Stimulated activated CD4-positive, alpha-beta T cell treated with anti-CD3 and anti-CD28 coated beads, Interleukin-12 subunit alpha, Interleukin-12 subunit beta, amount 100 ng/mL, for 24 hours (primary cell): ENCODE measurements at regions not wholly inside any gene's neighbourhood (a gene's known extent, or its start where the extent isn't known, plus 50 kb on each side); places are given as distances from the start of the nearest gene placed in this dataset.
"Not testable (repeated sequence)": the region's sequence is repeated elsewhere in the genome, so short reads cannot be mapped to it uniquely, and the experiment has no call there.

ENCODE experiments used
- DNase-seq, 2 experiments: peaks; one replicate each; pipeline ENCODE4 v3.0.0-alpha.2; 2020; ENCODE audit warnings: low read depth in 2 of 2

DNA sequence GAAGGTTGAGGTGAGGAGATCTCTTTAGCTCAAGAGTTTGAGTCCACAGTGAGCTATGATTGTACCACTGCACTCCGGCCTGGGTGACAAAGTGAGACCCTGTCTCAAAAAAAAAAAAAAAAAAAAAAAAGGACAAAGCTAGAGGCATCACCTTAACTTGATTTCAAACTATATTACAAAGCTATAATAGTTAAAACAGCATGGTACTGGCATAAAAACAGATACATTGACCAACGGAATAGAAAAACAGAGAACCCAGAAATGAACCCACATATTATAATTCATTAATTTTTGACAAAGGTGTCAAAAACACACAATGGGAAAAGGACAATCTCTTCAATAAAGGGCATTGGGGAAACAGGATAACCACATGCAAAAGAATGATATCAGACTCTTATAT lies 50.8 kb upstream of the MBOAT1 start:
- DNase-seq = no peak

DNA sequence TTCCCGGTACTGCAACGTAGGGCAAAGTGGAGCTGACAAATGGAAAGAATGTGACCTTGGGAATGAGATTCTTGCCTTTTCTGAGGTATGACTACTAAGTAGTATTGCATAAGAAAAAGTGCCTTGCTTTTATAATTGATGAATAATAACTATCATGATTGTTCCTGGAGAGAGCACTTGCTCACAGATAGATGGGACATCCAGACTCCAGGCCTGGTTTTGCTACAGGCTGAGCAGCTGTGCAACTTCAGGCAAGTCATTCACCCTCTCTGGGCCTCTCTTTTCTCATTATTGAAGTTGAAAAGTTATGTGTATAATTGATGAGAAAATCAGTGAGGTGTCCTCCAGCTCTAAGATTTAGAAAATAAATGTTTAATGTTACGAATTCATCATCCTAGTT lies 53.6 kb upstream of the MBOAT1 start:
- no peak for DNase-seq

DNA sequence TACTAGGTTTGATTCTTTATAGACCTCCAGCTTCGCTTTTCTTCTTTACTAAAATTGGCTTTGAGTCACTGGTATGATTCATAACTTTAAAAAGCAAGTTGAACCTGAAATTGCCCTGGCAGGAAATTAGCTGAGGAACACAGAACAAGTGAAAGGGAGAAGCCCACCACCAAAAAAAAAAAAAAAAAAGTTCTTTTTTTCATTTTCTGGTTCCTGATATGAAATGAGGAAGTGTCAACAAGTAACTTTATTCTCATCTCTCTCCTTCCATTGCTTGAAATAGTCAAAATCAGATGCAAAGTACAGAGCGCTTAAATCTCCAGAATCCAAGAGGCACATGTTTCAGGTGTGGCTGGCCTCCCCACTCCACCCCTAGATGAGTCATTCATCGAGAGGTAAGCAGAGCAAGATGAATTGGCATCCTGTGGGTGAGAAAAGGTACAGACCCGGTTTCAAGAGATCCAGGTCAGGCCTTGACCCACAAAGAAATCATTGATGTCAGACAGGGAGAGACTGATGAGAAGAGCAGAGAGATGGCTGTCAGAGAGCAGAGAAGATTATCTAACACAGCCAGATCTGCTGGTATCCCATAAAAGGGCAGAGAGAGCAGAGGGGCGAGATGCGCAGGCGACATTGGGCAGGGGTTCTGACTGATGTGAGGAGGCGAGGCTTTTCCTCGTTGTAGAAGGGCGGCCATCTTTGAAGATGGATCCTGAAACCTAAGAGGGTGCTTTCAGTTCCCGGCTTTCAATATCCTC lies 54.8 kb upstream of the MBOAT1 start:
- DNase-seq = no peak

DNA sequence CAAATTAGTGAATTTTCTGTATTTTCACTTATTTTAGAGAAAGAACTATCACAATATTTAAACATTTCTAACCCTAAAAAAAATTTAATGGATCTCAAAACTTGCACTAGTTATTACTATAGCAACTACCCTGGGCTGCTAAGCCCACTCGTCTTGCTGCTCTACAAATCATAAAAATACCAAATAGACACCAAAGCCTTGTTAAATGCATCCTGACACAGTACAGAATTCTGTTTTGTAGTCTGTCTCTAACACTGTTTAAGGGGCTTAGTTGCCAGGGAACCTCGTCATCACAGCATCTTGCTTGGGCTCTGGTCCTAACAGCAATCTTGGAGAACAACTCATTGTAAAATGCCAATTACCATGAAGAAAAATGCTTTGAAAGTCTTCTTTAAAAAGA lies 56.9 kb upstream of the MBOAT1 start:
- DNase-seq = no peak

DNA sequence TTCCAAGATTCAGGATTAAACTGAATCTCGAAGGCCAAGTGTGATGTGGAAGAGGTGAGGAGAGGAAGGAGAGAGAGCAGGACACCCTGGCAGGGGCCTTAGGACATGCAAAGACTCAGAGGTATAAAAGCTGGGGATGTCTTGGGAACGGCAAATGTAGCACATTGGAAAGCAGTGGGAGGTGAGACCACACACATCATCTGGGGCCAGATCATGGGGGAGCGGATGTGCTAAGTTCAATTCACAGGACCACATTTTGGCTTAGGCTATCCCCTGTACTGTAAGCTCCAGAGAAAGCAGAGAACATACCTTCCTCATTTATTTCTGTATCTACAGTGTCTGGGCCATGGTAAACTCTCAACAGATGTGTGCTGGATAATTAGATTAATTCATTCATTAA lies 59.5 kb upstream of the MBOAT1 start:
- no peak for DNase-seq

DNA sequence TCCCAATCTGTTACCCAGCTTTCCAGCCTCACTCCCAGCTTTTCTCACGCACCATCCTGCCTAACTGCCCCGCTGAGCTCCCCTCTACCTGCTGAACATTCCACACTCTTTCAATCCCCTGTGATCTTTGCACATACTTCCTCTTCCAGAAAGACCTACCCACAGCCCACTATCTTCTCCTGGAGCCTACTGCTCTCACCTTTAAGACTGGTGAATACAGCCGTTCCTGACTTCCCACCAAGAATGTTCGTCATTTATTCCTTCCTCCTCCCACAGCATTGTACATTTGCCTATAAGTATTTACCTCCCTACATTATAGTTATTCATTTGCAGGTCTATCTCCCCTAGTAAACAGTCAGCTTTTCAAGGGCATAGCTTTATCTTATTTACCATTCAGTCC lies 61.9 kb upstream of the MBOAT1 start:
- DNase-seq = no peak

DNA sequence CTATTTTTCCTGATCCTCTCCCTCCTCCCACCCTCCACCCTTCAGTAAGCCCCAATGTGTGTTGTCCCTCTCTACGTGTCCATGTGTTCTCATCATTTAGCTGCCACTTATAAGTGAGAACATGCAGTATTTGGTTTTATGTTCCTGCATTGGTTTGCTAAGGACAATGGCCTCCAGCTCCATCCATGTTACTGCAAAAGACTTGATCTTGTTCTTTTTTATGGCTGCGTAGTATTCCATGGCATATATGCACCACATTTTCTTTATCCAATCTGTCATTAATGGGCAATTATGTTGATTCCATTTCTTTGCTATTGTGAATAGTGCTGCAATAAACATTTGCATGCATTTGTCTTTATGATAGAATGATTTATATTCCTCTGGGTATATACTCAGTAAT lies 63.6 kb upstream of the MBOAT1 start:
- DNase-seq = not testable (repeated sequence)

DNA sequence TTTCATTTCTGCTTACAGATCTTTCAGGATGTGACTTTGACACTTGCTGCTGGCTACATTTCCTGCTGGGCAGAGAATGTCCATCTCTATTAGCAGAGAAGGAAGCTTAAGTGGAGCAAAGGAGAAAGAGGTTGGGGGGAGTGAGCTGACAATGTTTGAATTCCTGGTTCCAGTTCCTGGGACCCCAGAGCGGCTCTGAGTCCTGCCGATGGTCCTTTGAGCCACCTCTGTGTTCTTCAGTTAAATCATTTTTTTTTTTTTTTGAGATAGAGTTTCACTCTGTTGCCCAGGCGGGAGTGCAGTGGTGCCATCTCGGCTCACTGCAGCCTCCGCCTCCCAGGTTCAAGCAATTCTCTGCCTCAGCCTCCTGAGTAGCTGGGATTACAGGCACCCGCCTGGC lies 65.5 kb upstream of the MBOAT1 start:
- DNase-seq = not testable (repeated sequence)

DNA sequence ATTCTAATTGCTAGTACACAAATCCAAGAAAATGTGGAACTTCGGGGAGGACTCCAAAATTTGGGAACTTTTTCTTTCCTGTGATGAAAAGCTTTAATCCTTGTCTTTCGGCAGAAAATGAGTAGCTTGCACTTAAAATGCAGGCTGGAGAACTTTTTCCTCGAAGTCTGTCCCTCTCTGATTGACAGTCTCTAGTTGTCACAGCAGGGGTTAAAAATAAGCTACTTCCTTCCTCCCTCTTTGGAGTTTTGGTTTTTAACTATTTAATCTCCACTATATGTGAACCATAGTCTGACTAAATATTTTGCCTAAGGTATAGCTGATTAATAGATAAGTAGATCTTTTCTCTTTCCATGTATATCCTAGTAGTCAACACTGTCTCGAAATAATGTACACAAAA lies 66.8 kb upstream of the MBOAT1 start:
- no peak for DNase-seq

DNA sequence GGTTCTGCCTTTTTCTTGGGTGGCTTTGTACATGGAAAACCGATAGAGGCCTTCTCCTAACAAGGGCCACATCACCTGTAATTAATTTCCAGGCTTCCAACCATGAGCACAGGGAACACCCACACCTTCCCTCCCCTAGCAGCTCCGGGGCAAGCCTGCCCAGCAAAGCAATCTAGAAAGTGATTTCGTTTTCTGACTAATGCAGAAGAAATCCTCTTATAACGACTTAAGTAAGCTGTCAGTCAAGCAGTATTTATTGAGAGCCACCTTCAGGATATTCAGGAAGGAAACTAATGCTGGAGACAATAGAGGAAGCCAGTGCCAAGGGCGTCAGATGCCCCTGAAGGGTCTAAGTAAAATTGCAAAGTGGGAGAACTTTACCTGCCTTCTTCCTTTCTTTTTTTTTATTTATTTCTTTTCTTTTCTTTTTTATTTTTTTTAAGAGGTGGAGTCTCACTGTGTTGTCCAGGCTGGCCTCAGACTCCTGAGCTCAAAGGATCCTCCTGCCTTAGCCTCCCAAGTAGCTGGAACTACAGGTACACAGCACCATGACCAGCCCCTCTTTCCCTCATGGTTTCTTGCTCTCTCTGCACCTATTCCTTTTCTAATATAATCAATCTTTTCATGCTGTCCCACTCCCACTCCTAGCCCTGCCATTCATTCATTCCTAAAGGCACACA lies 67.5 kb upstream of the MBOAT1 start:
- no peak for DNase-seq

DNA sequence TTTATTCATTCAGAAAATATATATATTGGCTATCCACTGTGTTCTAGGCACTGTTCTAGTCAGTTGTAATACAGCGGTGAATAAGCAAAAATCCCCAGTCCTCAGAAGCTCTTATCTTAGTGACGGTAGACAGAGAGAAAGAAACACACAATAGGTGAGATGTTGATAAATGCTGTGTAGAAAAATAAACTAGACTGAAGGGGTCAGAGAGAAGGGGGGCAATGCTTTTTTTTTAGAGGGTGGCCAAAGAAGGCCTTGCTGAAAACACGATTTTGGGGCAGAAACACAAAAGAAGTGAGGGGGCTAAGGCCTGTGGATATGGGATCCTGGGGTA lies 68.0 kb upstream of the MBOAT1 start:
- no peak for DNase-seq

DNA sequence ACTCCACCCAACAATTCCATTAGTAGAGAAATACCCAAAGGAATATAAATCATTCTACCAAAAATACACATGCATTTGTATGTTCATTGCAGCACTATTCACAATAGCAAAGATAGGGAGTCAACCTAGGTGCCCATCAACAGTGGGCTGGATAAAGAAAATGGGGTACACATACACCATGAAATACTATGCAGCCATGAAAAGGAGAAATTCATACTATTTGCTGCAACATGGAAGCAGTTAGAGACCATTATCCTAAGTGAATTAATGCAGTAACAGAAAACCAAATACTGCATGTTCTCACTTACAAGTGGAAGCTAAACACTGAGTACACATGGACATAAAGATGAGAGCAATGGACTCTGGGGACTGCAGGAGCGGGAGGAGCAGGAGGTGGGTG lies 72.4 kb upstream of the MBOAT1 start:
- DNase-seq = no peak

DNA sequence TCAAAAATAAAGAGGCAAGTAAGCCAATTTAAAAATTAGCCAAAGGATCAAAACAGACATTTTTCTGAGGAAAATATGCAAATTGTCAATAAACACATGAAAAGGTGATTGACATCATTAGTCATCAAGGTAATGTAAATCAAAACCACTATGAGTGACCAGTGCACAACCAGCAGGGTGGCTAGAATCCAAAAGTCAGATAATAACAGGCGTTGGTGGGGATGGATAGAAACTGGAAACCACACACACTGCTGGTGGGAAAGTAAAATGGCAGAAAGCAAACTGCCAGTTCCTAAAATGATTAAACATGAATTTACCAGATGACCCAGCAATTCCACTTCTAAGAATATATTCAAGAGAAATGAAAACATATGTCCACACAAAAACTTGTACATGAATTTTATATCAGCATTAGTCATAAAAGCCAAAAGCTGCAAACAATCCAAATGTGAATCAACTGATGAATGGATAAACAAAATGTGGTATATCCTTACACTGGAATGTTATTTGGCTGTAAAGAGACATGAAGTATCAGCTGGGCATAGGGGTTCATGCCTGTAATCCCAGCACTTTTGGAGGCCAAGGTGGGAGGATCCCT lies 74.8 kb upstream of the MBOAT1 start:
- DNase-seq = no peak

DNA sequence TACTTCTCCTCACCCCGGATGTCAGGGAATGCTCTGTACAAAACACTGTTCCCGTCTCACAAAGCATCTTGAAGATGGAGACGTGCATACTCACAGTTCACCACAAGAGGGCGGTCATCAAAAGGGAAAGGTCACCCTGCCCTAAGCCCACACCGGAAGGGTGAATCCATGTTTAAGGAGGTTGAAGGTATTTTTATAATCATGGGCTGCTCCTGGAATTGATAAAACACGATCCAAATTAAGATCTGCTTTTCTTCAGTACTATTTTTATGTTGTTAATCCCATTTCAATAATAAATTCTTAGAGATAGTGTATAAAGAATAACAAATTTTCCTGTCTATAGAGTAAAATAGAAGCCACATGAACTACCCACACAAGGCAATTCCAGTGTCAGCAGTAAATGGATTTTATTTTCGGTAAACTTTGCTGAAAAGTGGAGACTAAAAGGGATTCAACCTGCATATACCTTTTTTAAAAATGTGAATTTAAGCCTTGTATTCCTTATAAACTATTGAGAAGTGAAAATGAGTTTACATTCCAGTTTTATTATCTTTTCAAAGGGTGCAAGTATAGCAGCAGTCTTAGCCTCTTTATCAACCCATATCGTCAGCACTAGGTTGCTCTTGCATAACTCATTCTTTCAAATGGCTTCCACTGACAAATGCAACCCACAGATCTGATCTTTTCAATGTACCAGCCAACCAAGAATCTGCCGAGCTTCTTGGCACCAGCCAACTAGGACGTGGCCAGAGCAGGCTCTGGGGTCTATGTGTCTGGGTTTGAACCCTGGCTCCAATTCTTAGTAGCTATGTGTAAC lies 79.7 kb upstream of the MBOAT1 start:
- peak; percentile 56 to 83 for DNase-seq

DNA sequence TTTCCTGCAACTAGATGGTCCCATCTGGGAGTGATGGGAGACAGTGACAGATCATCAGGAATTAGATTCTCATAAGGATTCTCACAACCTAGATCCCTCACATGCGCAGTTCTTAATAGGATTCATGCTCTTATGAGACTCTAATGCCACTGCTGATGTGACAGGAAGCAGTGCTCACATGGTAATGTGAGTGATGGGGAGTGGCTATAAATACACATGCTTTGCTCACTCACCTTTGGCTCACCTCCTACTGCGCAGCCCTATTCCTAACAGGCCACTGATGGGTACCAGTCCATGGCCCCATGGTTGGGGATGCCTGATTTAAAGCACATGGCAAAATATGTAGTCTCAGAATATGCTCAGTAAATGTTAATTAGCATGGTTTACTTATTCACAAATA lies 80.6 kb upstream of the MBOAT1 start:
- no peak for DNase-seq

DNA sequence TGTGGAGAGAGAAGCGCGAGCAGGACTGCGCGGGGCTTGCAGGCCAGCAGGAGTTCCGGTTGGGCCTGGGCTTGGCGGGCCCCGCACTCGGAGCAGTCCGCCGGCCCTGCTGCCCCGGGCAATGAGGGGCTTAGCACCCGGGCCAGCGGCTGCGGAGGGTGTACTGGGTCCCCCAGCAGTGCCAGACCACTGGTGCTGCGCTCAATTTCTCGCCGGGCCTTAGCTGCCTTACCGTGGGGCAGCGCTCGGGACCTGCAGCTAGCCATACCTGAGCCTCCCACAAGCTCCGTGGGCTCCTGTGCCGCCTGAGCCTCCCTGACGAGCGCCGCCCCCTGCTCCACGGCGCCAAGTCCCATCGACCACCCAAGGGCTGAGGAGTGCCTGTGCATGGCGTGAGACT lies 89.0 kb upstream of the MBOAT1 start:
- no peak for DNase-seq

DNA sequence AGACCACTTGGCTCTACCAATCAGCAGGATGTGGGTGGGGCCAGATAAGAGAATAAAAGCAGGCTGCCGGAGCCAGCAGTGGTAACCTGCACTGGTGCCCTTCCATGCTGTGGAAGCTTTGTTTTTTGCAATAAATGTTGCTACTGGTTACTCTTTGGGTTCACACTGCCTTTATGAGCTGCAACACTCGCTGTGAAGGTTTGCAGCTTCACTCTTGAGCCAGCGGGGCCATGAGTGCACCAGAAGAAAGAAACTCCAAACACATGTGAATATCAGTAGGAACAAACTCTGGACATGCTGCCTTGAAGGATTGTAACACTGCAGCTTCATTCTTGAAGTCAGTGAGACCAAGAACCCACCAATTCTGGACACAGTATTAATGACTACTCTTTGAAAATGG lies 89.9 kb upstream of the MBOAT1 start:
- no peak for DNase-seq

DNA sequence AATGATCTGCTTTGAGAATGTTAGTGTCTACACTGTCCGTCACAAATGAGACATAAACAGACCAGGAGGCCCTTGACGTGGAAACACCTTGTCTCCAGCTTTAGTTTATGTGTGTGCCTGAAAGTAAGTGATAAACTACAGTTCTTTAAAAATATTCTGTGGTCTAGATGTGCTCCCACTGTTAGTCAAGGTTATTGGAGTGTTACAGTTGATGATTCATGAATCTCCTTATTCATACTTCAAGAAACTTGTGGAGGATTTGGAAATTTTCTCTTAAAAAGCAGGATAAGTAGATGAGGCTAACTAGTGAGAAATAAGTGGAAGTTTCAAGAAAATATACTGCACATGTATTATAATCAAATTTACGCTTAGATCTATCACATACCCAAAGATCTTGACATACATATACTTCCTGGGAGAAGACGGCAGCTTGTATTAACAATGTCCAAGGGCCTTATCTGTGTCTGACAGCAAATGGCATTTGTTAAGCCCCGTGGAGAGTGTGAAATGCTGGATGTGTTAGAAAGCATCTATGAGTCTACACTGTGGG lies 90.5 kb upstream of the MBOAT1 start:
- no peak for DNase-seq

DNA sequence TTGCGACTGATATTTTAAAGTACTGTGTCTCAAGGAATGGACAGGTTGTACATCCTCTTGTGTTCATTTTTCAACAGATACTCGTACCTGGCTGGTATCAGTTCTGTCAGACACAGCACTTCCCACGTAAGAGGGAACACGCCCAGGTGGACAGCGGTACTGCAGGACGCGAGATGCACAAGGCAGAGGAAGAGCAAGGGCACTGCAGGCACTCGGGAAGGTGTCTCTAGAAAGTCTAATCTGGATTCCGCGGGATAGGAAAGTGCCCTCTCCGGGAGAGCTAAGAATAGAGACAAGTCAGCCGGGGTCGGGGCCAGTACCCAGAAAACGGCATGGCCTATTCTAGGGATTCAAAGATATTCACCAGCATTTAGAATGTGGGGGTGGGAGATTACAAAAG lies 94.2 kb upstream of the MBOAT1 start:
- DNase-seq = no peak

DNA sequence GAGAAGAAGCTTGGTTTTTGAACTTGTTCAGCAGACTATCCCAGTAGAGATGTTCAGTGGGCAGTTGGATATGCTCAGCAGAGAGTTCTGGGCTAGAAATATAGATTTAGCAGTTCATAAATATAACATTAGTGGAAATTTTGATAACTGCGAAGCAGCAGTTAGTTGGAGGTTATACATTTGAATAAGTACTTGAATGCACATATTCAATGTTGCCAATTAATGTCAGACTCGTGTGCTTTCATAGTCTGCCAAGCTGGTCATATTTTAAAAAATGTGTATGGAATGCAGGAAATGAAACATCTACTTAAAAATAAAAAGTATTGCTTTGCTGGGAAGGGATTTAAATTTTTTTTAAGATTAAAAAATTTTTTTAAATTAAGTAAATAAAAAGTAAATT lies 92.5 kb upstream of the E2F3 start:
- DNase-seq = no peak

DNA sequence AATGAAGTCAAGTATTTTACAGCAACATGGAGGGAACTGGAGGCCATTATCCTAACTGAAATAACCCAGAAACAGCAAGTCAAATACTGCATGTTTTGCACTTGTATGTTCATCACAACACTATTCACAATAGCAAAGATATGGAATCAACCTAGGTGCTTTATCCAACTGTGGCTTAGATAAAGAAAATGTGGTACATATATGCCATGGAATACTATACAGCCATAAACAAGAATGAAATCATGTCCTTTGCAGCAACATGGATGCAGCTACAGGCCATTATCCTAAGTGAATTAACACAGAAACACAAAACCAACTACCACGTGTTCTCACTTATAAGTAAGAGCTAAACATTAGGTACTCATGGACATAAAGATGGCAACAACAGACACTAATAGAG lies 91.5 kb upstream of the E2F3 start:
- DNase-seq = no peak

DNA sequence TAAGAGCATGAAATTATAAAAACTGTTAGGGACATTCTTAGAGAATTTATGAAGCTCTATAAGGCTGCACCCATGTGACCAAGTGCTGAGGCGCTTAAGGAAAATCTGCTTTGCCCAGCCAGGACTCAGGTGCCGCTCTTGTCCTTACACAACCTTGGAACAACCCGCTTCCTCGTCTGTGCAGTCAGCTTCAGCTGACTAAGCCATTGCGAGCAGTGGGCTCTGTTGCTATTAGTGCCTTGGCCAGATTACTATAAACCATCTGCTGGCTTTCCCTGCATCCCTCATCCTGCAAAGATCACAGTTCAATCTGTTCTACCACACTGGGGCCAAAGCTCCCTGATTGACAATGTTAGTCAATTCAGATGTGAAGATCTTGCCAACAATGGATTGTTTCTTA lies 89.1 kb upstream of the E2F3 start:
- no peak for DNase-seq
